ENCODE measurements at regions not wholly inside any gene's neighbourhood (a gene's known extent, or its start where the extent isn't known, plus 50 kb on each side); places are given as distances from the start of the nearest gene placed in this dataset.
A peak's percentile ranks its signal among the peaks of the same experiment; 100 is the strongest.

DNA sequence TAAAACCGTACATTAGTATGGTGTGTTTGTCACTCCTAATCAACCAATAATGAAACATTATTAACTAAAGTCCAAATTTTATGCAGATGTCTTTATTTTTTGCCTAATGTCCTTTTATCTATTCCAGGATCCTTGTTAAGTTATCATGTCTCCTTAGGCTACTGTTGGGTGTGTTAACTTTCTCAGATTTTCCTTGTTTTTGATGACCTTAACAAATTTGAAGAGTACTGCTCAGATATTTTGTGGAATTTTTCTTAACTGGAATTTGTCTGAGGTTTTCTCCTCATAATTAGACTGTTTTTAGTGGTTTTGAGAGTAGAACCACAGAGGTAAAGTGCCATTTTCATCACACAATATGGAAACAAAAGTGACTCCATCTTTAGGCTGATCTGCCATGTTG, 406.3 kb downstream of the MEI4 start:
- ChIA-PET POLR2A (no interaction called here), RAD21 (ENCODE audit: low non-redundant PET in 1 of 2, low total read pairs in 2 of 2, uncharacterized antibody in 2 of 2, unreplicated experiment in 2 of 2) (no interaction called here), CTCF (no interaction called here)
- Histone ChIP-seq H3K27me3 (ENCODE audit: insufficient read depth, low read length) (no peaks in the 10 kb centered on the region), H3K36me3 (ENCODE audit: control insufficient read depth in 1 of 2, insufficient read depth in 2 of 2, low read length in 2 of 2) (no peaks in the 10 kb centered on the region), H3K4me2 (ENCODE audit: low read length) (no peak overlapping the region), H3K4me3 (replicated peaks in 1 of 2; ENCODE audit: low read depth in 1 of 2, low read length in 2 of 2) (no peak overlapping the region), H3K9me2 (ENCODE audit: insufficient read depth) (no peaks in the 10 kb centered on the region), H3K9me3 (ENCODE audit: control insufficient read depth in 1 of 2, insufficient read depth in 1 of 2, low read depth in 1 of 2, low read length in 2 of 2) (no peaks in the 10 kb centered on the region), H4K20me1 (ENCODE audit: insufficient read depth) (no peaks in the 10 kb centered on the region), H2AFZ (ENCODE audit: low read depth, low read length, poor library complexity, severe bottlenecking) (no peak overlapping the region), H3K4me1 (ENCODE audit: control insufficient read depth in 1 of 2, insufficient read depth in 2 of 2, low read length in 2 of 2) (no peaks in the 10 kb centered on the region), H3K9ac (ENCODE audit: low read length) (no peak overlapping the region), H3K27ac (ENCODE audit: low read depth, low read length) (no peak overlapping the region), H3K79me2 (ENCODE audit: insufficient read depth, low read length) (no peaks in the 10 kb centered on the region)
- TF ChIP-seq JUND (IDR thresholded peaks at IDR 0.05): no peak
- no peak for TF ChIP-seq SRF (IDR thresholded peaks at IDR 0.05; ENCODE audit: low read depth)
- TF ChIP-seq ZFX (IDR thresholded peaks at IDR 0.05): no peak
- TF ChIP-seq YY1 (IDR thresholded peaks at IDR 0.05; ENCODE audit: extremely low read depth, insufficient replicate concordance, low read depth, low read length): no peak
- no peak for TF ChIP-seq SIN3A (IDR thresholded peaks at IDR 0.05; ENCODE audit: low read depth)
- no TSS peak for BruUV-seq (replicated peaks)
- ATAC-seq (no peak), DNase-seq (ENCODE audit: low read depth, low spot score) (no peak)
- intact Hi-C loops (cut with micrococcal nuclease): no loop called here

DNA sequence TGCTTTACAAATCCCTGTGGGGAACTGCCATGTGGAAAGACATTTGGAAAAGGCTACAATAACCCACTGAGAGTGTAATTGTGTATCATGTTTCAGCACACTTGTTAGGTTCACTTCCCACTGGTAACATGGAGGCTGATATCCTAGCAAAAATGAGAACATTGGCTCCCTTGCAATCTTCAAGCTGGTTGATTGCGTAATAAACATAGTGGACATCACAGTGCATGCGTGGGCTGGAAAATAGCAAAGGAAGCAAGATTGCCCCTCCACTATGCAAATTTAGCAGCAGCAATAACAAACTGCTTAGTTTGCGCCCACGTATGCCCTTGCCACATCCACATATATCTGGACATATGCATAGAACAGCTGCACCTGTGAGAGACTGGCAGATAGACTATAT, 410.2 kb downstream of the MEI4 start:
- H4K20me1 ChIP-seq (ENCODE audit: insufficient read depth): no peaks in the 10 kb centered on the region
- DNase-seq (ENCODE audit: low read depth, low spot score) (no peak), ATAC-seq (no peak)
- H3K4me1 ChIP-seq (ENCODE audit: control insufficient read depth in 1 of 2, insufficient read depth in 2 of 2, low read length in 2 of 2): no peaks in the 10 kb centered on the region
- H3K4me2 ChIP-seq (ENCODE audit: low read length): no peak overlapping the region
- no peaks in the 10 kb centered on the region for H3K9me3 ChIP-seq (ENCODE audit: control insufficient read depth in 1 of 2, insufficient read depth in 1 of 2, low read depth in 1 of 2, low read length in 2 of 2)
- ChIA-PET RAD21 (ENCODE audit: low non-redundant PET in 1 of 2, low total read pairs in 2 of 2, uncharacterized antibody in 2 of 2, unreplicated experiment in 2 of 2) (no interaction called here), POLR2A (no interaction called here), CTCF (no interaction called here)
- no peaks in the 10 kb centered on the region for H3K9me2 ChIP-seq (ENCODE audit: insufficient read depth)
- no peaks in the 10 kb centered on the region for H3K36me3 ChIP-seq (ENCODE audit: control insufficient read depth in 1 of 2, insufficient read depth in 2 of 2, low read length in 2 of 2)
- H3K27ac ChIP-seq (ENCODE audit: low read depth, low read length): no peak overlapping the region
- no peak for TF ChIP-seq SIN3A (IDR thresholded peaks at IDR 0.05; ENCODE audit: low read depth)
- 0 out of 2 replicates have a peak, but pooled peaks have one; percentile 24 for TF ChIP-seq CEBPB (IDR thresholded peaks at IDR 0.05; ENCODE audit: low read depth)
- no TSS peak for BruUV-seq (replicated peaks)
- H3K79me2 ChIP-seq (ENCODE audit: insufficient read depth, low read length): no peaks in the 10 kb centered on the region
- H3K4me3 ChIP-seq (replicated peaks in 1 of 2; ENCODE audit: low read depth in 1 of 2, low read length in 2 of 2): no peak overlapping the region
- intact Hi-C loops (cut with micrococcal nuclease): no loop called here
- no peak overlapping the region for H2AFZ ChIP-seq (ENCODE audit: low read depth, low read length, poor library complexity, severe bottlenecking)
- no peak overlapping the region for H3K9ac ChIP-seq (ENCODE audit: low read length)
- no peaks in the 10 kb centered on the region for H3K27me3 ChIP-seq (ENCODE audit: insufficient read depth, low read length)
